Heart right ventricle (tissue), 16 donors: ENCODE measurements at regions not wholly inside any gene's neighbourhood (a gene's known extent, or its start where the extent isn't known, plus 50 kb on each side); places are given as distances from the start of the nearest gene placed in this dataset.
"Not testable (repeated sequence)": the region's sequence is repeated elsewhere in the genome, so short reads cannot be mapped to it uniquely, and the experiment has no call there.

ENCODE experiments used
- ATAC-seq, 8 donors: fragments of 200-7000 bp; cut with Tn5 transposase; one replicate each; pipeline ENCODE4 v1.9.1; 2020; ENCODE audit warnings: mild to moderate bottlenecking in 8 of 8, moderate library complexity in 8 of 8, moderate number of reproducible peaks in 1 of 8
- DNase-seq, 2 donors: peaks; one replicate each; pipeline ENCODE4 v3.0.0-alpha.2; 2020
- H3K27ac ChIP-seq, 10 donors: fragments of 200-600 bp; sonication (generic) in 2 of 10; one replicate each; pipeline versions ENCODE4 v1.5.0 to v1.8.0; 2020 to 2022; ENCODE audit warnings: mild to moderate bottlenecking in 3 of 10
- H3K27me3 ChIP-seq, 7 donors: fragments of 200-600 bp; one replicate each; pipeline ENCODE4 v1.8.0; 2021 to 2022; ENCODE audit warnings: mild to moderate bottlenecking in 2 of 7
- H3K36me3 ChIP-seq, 9 donors: fragments of 200-600 bp; sonication (generic) in 1 of 9; one replicate each; pipeline versions ENCODE4 v1.5.0 to v1.8.0; 2020 to 2022; ENCODE audit warnings: mild to moderate bottlenecking in 2 of 9
- H3K4me1 ChIP-seq, 9 donors: fragments of 200-600 bp; sonication (generic) in 1 of 9; one replicate each; pipeline versions ENCODE4 v1.5.0 to v1.8.0; 2020 to 2022; ENCODE audit warnings: mild to moderate bottlenecking in 4 of 9
- H3K4me3 ChIP-seq, 10 donors: fragments of 200-600 bp; sonication (generic) in 2 of 10; one replicate each; pipeline versions ENCODE4 v1.5.0 to v1.8.0; 2020 to 2022; ENCODE audit warnings: mild to moderate bottlenecking in 7 of 10, moderate library complexity in 2 of 10
- H3K9me3 ChIP-seq, 11 donors: fragments of 200-600 bp in 10 of 11; sonication (generic) in 2 of 11; one replicate each; pipeline versions ENCODE4 v1.5.0 to v1.8.0; 2013 to 2022; ENCODE audit warnings: mild to moderate bottlenecking in 2 of 11, control low read depth in 1 of 11, moderate library complexity in 1 of 11
- WGBS, 2 donors: extraction: QIAGEN DNeasy Blood & Tissue Kit; methylation state at CpG; one replicate each; pipeline ENCODE4 v1.1.7; 2013; ENCODE audit warnings: inconsistent platforms in 1 of 2; 5-methylcytosine and 5-hydroxymethylcytosine counted together
- intact Hi-C, 10 donors: fragments of 100-400 bp; cut with DNase I; formaldehyde crosslinking; loops; one replicate each; pipeline versions ENCODE4 v1.11.1 to v1.14.2; 2022
- TF ChIP-seq, protein P1 (sequence below), 9 donors: fragments of 200-600 bp; sonication (generic) in 2 of 9; IDR thresholded peaks; one replicate each; pipeline versions ENCODE4 v1.5.0 to v1.8.0; 2021 to 2022; ENCODE audit warnings: antibody characterized with exemption in 9 of 9, mild to moderate bottlenecking in 5 of 9, moderate library complexity in 1 of 9
- donor health status: Arrhythmogenic right ventricular cardiomyopathy.
- donor health status: ischemic (EF 13 %, LVEDD 7.1; RV severe dilation, severe dysfunction).
- donor health status: healthy with polysubstance abuse.
- donor health status: DM: no; HTN: yes; CAD: no.
- donor health status: DM: no; HTN: no; CAD: no.
- donor health status: ischemic (EF 25% LVEDD 6.9; RV normal size, moderate dysfunction).
- donor health status: ischemic (EF 25% LVEDD 5.7; RV mildly dilated, moderate dysfunction).
- donor health status: healthy.
- donor health status: DM: yes; HTN: yes; CAD: no.
- donor health status: Ischemic cardiomyopathy.
- donor health status: ischemic (EF 35%, LVEDD 5.7; RV mildly dilated, moderate dysfunction).
- donor health status: nonischemic (EF 11% LVEDD 7.7; RV severe dilation, severe dysfunction).
- donor health status: DM: yes; HTN: yes; CAD: no.
- donor health status: PGD.
- donor health status: ischemic (EF 29% LVEDD 5.4; RV normal size, mild dysfunction).
- donor health status: nonischemic (EF 23%, LVEDD 6.1; RV moderate dilation, normal function).

DNA sequence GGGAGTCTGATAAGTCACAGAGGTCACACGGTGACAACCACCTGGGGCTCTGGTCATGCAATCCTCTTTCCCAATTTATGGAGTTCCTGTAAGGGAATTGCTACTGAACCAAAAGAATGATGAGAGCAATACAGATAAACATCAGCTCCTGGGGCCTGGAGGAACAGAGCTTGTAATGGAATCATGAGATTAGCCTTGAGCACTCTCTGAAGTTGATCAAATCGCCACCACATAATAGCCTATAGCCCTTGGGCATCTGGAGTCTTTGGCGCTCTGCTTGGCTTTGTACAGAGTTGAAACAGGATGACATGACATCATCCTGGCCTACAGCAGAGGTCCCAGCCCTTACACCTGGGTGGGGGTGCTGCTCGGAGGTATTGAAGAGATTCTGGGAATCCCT is 154.3 kb upstream of the DTNBP1 start:
- Histone ChIP-seq H3K4me3 (no peak overlapping the region), H3K9me3 (no peaks in the 10 kb centered on the region), H3K4me1 (peaks cover 0 to 6% (median 0%) of the 10 kb centered on the region in 9 donors), H3K36me3 (no peaks in the 10 kb centered on the region), H3K27me3 (no peaks in the 10 kb centered on the region), H3K27ac (no peak overlapping the region)
- intact Hi-C loops = no loop called here
- TF ChIP-seq, protein P1, sequence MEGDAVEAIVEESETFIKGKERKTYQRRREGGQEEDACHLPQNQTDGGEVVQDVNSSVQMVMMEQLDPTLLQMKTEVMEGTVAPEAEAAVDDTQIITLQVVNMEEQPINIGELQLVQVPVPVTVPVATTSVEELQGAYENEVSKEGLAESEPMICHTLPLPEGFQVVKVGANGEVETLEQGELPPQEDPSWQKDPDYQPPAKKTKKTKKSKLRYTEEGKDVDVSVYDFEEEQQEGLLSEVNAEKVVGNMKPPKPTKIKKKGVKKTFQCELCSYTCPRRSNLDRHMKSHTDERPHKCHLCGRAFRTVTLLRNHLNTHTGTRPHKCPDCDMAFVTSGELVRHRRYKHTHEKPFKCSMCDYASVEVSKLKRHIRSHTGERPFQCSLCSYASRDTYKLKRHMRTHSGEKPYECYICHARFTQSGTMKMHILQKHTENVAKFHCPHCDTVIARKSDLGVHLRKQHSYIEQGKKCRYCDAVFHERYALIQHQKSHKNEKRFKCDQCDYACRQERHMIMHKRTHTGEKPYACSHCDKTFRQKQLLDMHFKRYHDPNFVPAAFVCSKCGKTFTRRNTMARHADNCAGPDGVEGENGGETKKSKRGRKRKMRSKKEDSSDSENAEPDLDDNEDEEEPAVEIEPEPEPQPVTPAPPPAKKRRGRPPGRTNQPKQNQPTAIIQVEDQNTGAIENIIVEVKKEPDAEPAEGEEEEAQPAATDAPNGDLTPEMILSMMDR (IDR thresholded peaks at IDR 0.05) = no peak
- DNase-seq = no peak
- WGBS, 2 donors = 91% methylated on average over 4 of the region's 4 CpGs
- no peak for ATAC-seq

DNA sequence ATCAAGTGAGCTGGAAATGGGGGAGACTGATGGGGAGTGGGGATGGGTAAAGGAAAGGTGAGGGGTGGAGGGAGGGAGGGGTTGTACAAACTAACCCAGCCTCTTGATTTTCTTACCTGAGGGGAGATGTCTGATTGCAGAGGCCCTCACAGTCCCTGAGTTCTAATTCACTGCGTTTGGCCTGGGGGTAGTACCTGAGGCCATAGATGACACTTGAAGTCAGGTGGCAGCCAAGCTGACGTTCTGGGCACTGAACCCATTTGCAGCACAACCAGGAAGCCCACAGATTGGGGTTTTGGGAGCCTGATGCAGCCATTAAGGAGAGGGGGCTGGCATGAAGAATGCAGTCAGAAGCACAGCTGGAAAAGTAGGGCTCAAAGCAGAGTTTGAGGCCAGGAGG is 153.8 kb upstream of the DTNBP1 start:
- no peak overlapping the region for H3K27ac ChIP-seq

DNA sequence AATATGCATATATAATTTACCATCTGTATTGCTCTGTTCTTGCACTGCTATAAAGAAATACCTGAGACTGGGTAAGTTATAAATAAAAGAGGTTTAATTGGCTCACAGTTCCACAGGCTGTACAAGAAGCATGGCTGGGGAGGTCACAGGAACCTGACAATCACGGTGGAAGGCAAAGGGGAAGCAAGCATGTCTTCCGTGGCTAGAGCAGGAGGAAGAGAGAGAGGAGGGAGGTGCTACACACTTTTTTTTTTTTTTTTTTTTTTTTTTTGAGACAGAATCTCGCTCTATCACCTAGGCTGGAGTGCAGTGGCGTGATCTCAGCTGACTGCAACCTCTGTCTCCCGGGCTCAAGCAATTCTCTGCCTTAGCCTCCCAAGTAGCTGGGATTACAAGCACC is 150.9 kb upstream of the DTNBP1 start:
- H3K36me3 ChIP-seq, H3K27ac ChIP-seq, DNase-seq, ATAC-seq, intact Hi-C loops, H3K4me1 ChIP-seq, H3K27me3 ChIP-seq, H3K4me3 ChIP-seq, H3K9me3 ChIP-seq: not testable (repeated sequence)
- 75 to 79% methylated on average over 5 of the region's 5 CpGs for WGBS, 2 donors

More for the DNA sequence above, 153.8 kb upstream of the DTNBP1 start:
- ATAC-seq (no peak), DNase-seq (no peak)
- Histone ChIP-seq H3K27me3 (no peaks in the 10 kb centered on the region), H3K4me3 (no peak overlapping the region), H3K4me1 (peaks cover 0 to 6% (median 0%) of the 10 kb centered on the region in 9 donors), H3K36me3 (no peaks in the 10 kb centered on the region), H3K9me3 (no peaks in the 10 kb centered on the region)
- WGBS, 2 donors = 91% methylated on average over 2 of the region's 2 CpGs
- intact Hi-C loops = no loop called here
- TF ChIP-seq, protein P1 (IDR thresholded peaks at IDR 0.05) = no peak

DNA sequence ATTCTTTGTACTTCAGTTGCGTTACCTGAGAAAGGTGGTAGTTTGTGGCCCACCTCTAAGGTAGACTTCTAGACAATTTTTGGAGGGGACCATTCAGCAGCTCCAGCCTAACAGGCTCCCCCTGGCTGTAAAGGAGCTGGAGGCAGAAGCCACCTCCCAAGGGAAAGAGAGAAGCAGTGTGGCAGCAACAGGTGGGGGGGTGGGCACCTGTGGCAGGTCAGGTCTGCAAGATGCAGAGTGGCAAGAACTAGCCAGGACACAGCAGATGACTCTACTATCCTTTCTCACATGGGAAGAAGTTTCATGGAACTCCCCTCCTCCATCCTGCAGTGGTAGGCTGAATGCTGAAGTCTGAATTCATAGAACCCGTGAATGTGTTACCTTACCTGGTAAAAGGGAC is 148.3 kb upstream of the DTNBP1 start:
- H3K4me1 ChIP-seq = no peaks in the 10 kb centered on the region
- TF ChIP-seq, protein P1 (IDR thresholded peaks at IDR 0.05) = no peak
- H3K27ac ChIP-seq = no peak overlapping the region
- WGBS, 2 donors = 98 to 100% methylated on average over 2 of the region's 2 CpGs
- no peaks in the 10 kb centered on the region for H3K36me3 ChIP-seq
- H3K27me3 ChIP-seq = no peaks in the 10 kb centered on the region
- no peak overlapping the region for H3K4me3 ChIP-seq
- H3K9me3 ChIP-seq = no peaks in the 10 kb centered on the region
- intact Hi-C loops = no loop called here
- no peak for DNase-seq
- no peak for ATAC-seq

DNA sequence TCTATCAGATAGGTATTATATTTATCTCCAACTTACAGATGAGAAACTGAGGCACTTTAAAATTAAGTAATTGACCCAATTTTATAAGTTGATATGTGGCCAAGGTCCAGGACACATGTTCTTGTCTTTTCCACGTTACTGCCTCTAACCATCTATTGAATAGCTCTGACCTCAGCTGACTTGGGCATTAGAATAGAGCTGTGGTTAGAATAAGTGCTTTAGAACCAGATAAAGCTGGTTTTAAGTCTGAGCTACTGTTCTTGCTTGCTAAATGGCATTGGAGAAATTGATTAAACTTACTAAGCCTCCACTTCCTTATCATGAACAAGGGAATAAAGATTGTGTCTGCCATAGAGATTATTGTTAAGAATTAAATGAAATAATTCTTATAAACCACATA is 147.8 kb upstream of the DTNBP1 start:
- 38 to 55% methylated on average over 1 of the region's 1 CpG for WGBS, 2 donors
- H3K4me1 ChIP-seq = no peaks in the 10 kb centered on the region
- DNase-seq (no peak), ATAC-seq (no peak)
- H3K4me3 ChIP-seq = no peak overlapping the region
- no peaks in the 10 kb centered on the region for H3K27me3 ChIP-seq
- H3K27ac ChIP-seq = no peak overlapping the region
- no peaks in the 10 kb centered on the region for H3K9me3 ChIP-seq
- TF ChIP-seq, protein P1 (IDR thresholded peaks at IDR 0.05) = no peak
- H3K36me3 ChIP-seq = no peaks in the 10 kb centered on the region
- intact Hi-C loops = no loop called here
